ENCODE measurements at regions not wholly inside any gene's neighbourhood (a gene's known extent, or its start where the extent isn't known, plus 50 kb on each side); places are given as distances from the start of the nearest gene placed in this dataset.

GRCh38 chr15:95770196-95770595, 560.3 kb upstream of the NR2F2 start:
- TF ChIP-seq, protein P1, sequence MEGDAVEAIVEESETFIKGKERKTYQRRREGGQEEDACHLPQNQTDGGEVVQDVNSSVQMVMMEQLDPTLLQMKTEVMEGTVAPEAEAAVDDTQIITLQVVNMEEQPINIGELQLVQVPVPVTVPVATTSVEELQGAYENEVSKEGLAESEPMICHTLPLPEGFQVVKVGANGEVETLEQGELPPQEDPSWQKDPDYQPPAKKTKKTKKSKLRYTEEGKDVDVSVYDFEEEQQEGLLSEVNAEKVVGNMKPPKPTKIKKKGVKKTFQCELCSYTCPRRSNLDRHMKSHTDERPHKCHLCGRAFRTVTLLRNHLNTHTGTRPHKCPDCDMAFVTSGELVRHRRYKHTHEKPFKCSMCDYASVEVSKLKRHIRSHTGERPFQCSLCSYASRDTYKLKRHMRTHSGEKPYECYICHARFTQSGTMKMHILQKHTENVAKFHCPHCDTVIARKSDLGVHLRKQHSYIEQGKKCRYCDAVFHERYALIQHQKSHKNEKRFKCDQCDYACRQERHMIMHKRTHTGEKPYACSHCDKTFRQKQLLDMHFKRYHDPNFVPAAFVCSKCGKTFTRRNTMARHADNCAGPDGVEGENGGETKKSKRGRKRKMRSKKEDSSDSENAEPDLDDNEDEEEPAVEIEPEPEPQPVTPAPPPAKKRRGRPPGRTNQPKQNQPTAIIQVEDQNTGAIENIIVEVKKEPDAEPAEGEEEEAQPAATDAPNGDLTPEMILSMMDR (IDR thresholded peaks at IDR 0.05) = no peak
- TF ChIP-seq POLR2A (IDR thresholded peaks at IDR 0.05) = no peak
